Medulla oblongata (tissue), 1 donor: ENCODE measurements at regions not wholly inside any gene's neighbourhood (a gene's known extent, or its start where the extent isn't known, plus 50 kb on each side); places are given as distances from the start of the nearest gene placed in this dataset.

ENCODE experiments used
- DNase-seq: peaks from one replicate; pipeline ENCODE4 v3.0.0-alpha.2; 2015; ENCODE audit errors: extremely low spot score

DNA sequence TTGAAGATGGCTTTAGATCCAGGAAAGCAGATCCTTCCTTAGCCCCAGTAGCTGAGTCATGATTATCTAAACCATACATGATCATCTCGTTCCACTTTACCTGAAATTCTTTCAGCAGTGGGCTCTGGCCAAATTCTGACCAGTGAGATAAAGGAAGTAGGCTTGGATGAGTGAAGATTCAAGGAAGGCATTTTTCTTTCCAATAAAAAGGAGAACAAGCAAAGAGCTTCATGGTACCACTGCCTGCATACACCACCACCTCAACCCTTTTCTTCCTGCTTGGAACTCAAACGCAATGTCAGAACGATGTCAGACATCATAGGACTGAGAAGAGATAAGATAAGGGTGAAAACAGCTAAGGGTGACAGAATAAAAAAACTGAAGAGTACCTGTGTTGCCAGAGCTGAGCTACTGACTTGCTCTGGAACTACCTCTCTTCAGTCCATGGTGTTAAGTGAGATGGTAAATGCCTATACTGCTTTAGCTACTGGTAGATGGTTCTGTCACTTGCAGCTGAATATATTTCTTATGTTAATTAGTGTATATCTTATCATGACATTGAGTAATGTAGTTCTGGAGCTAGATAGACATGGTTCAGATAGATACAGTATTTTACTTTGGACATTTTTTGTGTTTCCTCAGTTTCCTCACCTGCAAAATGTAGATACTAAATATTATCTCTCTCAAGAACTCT is 58.7 kb upstream of the ACVR1 start:
- DNase-seq = no peak

DNA sequence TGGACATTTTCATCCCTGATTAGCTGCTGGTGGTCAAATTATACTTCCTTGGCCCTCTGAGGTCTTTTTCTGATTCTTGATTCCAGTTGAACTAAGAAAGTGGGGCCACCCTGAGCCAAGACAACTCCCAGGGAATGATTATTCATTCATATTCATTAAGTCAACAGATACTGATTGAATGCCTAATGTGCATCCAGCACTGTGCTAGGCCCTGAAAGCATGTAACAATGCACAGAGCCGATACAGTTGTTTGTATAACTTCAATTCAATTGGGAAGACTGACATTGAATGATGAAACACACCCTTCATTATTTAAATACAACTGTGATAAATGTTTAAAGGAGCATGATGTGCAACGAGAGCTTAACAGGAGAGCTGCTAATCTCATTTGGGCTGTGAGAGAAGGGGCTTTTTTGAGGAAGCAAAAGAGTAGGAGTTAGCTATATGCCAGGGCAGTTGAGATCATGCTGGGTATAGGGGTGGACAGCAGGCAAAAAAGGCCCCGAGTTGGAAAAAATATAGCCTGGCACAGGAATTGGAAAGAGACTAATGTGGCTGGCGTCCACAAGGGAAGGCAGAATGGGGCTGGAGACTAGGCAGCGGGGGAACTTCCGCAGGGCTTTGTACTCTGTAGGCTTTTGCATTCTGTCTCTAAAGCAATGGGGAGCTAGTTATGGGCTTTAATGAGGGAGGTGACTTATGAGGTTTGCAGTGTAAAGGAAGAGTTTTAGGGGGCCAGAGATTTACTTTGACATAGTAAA is 57.2 kb upstream of the ACVR1 start:
- DNase-seq = peak; percentile 6

DNA sequence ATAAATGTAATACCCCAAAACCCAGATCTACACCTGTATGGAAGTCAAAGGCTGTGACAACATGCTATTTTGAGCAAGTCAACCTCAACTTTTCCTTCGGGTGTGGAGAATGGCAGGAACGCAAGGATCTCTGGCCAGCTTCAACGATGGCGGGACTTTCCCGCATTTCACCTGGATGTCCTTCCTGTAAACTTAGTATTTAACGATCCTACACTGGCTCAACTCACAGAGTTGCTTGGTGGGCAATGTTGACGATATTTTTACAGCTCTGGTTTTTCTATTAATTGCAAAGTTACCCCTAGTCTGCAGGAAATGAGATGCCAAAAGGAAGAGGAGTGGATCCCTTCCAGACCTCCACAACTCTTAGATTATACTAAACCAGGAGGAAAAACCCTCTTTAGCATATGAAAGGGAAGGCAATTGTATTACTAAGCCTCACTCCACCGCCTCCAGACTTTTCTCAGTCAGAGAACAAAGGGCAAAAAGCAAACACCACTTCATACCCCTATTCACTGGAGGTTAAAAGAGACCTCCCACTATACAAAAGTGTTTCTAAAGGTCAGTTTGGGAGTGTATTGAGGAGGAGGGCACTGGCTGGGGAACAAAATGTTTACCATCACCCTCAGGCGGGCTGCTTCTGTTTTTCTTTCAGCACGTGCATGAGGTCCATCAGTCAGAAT is 56.5 kb upstream of the ACVR1 start:
- peak; percentile 8 for DNase-seq

DNA sequence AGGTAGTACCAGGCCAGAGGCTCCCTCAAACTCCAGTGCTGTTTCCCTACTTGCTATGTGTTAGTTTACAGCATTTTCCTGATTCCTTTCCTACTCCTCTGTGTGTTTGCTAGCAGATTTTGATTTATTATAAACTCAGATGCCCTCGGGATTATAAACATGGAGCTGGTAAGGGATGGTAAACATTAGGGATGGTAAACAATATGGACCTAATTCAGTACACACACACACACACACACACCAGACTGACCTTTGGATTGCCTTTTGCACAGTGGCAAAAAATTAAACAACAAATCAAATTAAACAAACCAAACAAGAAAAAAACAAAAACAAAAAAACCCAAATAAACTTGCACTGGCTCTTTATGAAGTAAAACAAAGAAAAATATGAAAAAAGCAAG is 55.4 kb upstream of the ACVR1 start:
- DNase-seq = no peak

DNA sequence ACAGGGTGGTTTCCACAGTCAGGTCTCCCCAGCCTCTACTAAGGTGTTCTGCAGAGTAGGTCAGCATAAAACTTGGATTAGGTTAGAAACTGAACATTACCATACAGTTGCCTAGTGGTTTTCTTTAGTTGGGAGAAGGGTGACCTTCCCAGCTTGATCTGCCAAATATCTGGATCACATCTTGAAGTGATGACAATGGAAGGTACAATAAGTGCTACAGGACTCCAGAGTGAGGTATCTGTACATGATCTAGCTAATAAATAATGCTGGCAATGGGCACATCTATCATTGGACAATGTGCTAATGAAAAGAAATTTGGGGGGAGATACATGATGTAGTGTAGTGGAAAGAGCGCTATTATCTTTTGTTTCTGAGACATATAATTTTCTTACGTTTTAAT is 54.6 kb upstream of the ACVR1 start:
- no peak for DNase-seq

DNA sequence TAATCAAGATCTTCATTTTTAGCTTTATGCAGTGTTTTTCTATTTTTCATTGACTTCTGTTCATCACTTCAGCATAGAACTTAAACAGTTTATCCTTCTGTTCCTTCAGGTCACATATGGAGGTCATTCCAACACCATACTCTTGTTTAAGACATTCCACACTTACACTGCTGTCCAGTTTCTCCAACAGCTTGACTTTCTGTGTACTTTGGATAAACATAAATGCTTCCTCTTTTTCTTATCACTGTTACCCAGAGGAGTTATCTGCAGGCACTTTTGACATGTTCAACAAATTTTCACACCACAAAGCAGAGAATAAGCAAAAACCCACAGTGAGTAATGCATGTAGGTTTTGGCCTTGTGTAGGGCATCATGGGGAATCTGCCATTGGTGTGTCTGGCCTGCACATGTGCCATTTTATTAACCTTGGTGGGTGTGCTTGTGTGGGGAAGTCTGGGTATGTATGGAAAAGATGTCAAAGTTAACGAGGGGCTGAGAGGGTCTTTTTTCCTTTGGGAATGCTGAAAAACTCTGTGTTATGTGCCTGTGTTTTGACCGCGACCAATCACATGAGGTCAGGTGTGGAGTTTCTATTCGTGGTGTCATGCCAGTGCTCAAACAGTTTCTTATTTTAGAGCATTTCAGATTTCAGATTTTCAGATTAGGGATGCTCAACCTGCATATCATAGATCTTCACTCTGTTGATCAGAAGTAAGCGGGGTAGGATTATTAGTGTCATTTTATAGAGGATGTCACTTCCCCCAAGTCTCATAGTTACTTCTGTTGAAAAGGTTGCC is 53.9 kb upstream of the ACVR1 start:
- no peak for DNase-seq

DNA sequence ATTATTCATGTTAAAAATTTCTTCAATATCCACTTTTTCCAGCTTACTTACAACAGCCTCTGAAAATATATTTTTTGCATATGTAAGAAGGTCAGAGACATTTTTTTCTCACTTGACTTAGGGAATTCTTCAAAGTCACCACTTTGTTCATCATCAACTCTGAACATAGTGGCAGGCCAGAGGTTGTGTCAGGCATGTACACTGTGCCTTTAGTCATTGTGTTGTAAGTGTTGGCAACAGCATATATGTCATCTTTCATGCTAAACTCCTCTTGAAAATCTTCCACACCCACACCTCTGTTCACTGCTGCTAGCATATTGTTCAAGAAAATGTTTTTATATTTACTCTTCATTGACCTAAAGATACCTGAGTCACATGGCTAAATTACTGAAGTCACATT is 52.2 kb upstream of the ACVR1 start:
- no peak for DNase-seq

DNA sequence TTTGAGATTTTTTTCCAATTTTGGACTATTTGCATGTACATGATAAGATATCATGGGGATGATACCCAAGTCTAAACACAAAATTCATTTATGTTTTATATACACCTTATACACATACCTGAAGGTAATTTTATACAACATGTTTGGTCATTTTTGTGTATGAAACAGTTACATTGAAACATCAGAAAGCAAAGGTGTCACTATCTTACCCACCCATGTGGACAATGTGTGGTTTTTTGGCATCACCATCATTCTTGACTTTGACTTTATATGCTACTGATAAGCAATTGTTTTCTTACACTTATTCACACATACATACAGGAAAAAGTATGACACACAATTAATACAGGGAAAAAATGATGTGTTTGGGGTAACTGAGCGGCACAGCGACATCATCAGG is 51.0 kb upstream of the ACVR1 start:
- no peak for DNase-seq
